Panc1 (cell line): ENCODE measurements at regions not wholly inside any gene's neighbourhood (a gene's known extent, or its start where the extent isn't known, plus 50 kb on each side); places are given as distances from the start of the nearest gene placed in this dataset.

Experiments used
- ATAC-seq: fragments of 200-7000 bp; cut with Tn5 transposase; 2 replicates; pipeline ENCODE4 v1.9.1; 2020; ENCODE audit warnings: mild to moderate bottlenecking, moderate library complexity
- BruUV-seq: library from RNA; stranded (reverse); fragments of 400-500 nt; replicated peaks from 2 replicates; lab custom pipeline; 2021; lab: Mats Ljungman, UMichigan
- CTCF ChIA-PET: fragments of 300-600 bp; sonication (Branson Sonifier 250); formaldehyde crosslinking; loops from one replicate; lab custom pipeline; 2022; ENCODE audit warnings: antibody characterized with exemption; lab: Charles Lee
- POLR2A ChIA-PET: fragments of 300-600 bp; sonication (Branson Sonifier 250); formaldehyde crosslinking; loops from one replicate; lab custom pipeline; 2022; ENCODE audit warnings: antibody characterized with exemption; lab: Charles Lee
- DNase-seq: peaks from one replicate; pipeline ENCODE4 v3.0.0-alpha.2; 2010; ENCODE audit warnings: low read depth, low spot score
- H3K27ac ChIP-seq: 2 replicates; pipeline ENCODE4 v1.5.1; 2011; ENCODE audit warnings: mild to moderate bottlenecking, low read length, inconsistent platforms
- H3K27me3 ChIP-seq: fragments of 200-500 bp; sonication (Bioruptor generic); 2 replicates; pipeline ENCODE4 v1.6.0; 2014; ENCODE audit warnings: low read length, inconsistent platforms; ENCODE audit not compliant: control insufficient read depth, insufficient read depth
- H3K36me3 ChIP-seq: fragments of 200-500 bp; sonication (Bioruptor generic); 2 replicates; pipeline ENCODE4 v1.5.1; 2014; ENCODE audit warnings: inconsistent platforms, mild to moderate bottlenecking, low read length, moderate library complexity; ENCODE audit not compliant: control insufficient read depth, insufficient read depth
- H3K4me1 ChIP-seq: 2 replicates; pipeline ENCODE4 v1.5.1; 2011; ENCODE audit warnings: inconsistent platforms, mild to moderate bottlenecking, low read length, moderate library complexity; ENCODE audit not compliant: control insufficient read depth, insufficient read depth
- H3K4me3 ChIP-seq, 2 experiments: 2 replicates each; pipeline ENCODE4 v1.5.1; 2011 to 2012; ENCODE audit warnings: low read depth in 2 of 2, low read length in 2 of 2, mild to moderate bottlenecking in 2 of 2, inconsistent platforms in 1 of 2, moderate library complexity in 1 of 2
- H3K9me3 ChIP-seq: fragments of 200-500 bp; sonication (Bioruptor generic); 2 replicates; pipeline ENCODE4 v1.5.1; 2014; ENCODE audit warnings: low read depth, mild to moderate bottlenecking, inconsistent platforms, low read length, moderate library complexity; ENCODE audit not compliant: control insufficient read depth, insufficient read depth
- CTCF ChIP-seq: fragments of 450-650 bp; IDR thresholded peaks from 2 replicates; pipeline ENCODE4 v1.5.1; 2017; ENCODE audit warnings: mild to moderate bottlenecking
- POLR2AphosphoS5 ChIP-seq: IDR thresholded peaks from 2 replicates; pipeline ENCODE4 v1.6.1; 2012; ENCODE audit warnings: mild to moderate bottlenecking, low read depth, low read length, moderate library complexity
- SIN3A ChIP-seq: IDR thresholded peaks from 2 replicates; pipeline ENCODE4 v1.6.1; 2012; ENCODE audit warnings: low read depth, mild to moderate bottlenecking, low read length, moderate library complexity, borderline replicate concordance; ENCODE audit not compliant: insufficient read depth
- TCF7L2 ChIP-seq: IDR thresholded peaks from 2 replicates; pipeline ENCODE4 v1.6.1; 2011; ENCODE audit warnings: mild to moderate bottlenecking, low read depth, low read length, inconsistent platforms
- in situ Hi-C: cut with HindIII; loops from 2 replicates; pipeline ENCODE4 v1.10.0; 2016; ENCODE audit warnings: low sequenced_read_pairs, low pct_unique_long_range_greater_than_20kb
- intact Hi-C: fragments of 100-400 bp; cut with micrococcal nuclease; formaldehyde crosslinking; loops from one replicate; pipeline ENCODE4 v1.10.0; 2022; ENCODE audit not compliant: unreplicated experiment
- TF ChIP-seq, protein P1 (sequence below), 2 experiments: IDR thresholded peaks; 2 replicates each; pipeline ENCODE4 v1.6.1; 2011 to 2012; ENCODE audit warnings: low read depth in 2 of 2, control low read depth in 1 of 2, low read length in 1 of 2, mild to moderate bottlenecking in 1 of 2, moderate library complexity in 1 of 2; ENCODE audit not compliant: insufficient read depth in 1 of 2

DNA sequence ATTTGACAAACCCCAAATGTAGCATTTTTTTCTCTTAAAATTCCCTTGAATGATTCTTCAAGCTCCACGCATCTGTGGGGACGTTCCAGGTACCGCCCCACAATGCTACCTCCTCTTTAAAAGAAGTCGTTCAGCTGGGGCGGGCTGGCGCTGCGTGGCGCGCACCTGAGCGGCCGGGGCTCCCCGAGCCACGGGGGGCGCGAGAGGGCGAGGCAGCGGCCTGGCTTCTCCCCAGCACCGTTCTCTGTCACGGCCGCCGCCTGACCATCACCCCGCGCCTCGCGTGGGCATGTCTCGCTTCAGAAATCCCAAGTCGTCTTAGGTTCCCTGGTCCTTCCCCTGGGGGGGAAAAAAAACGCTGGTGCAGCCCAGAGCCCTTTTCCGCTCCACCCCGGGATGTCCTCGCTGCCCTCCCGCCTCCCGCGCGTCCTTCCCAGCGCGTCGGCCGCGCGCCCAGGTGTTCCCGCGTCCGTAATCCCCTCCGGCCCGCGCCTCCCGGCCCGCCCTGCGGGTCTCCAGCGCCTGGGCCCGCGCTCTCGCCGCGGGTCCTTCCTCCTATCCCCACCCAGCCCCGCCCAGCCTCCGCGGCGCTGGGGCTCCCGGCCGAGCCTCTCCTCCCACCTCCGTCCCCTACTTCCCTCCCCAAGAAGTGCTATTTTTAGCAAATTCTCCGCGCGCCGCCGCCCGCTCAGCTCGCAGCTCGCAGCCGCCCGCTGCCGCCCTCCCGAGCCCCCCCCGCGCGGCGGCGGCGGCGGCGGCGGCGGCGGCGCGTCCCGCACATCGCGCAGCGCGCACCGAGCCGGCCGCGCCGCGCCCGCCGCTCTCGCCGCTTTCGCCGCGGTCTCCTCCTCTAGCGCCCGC lies 58.7 kb upstream of the PRPS1L1 start:
- peak; percentile 22; the same call in 1 of the 2 replicates for TF ChIP-seq CTCF
- TF ChIP-seq, protein P1, sequence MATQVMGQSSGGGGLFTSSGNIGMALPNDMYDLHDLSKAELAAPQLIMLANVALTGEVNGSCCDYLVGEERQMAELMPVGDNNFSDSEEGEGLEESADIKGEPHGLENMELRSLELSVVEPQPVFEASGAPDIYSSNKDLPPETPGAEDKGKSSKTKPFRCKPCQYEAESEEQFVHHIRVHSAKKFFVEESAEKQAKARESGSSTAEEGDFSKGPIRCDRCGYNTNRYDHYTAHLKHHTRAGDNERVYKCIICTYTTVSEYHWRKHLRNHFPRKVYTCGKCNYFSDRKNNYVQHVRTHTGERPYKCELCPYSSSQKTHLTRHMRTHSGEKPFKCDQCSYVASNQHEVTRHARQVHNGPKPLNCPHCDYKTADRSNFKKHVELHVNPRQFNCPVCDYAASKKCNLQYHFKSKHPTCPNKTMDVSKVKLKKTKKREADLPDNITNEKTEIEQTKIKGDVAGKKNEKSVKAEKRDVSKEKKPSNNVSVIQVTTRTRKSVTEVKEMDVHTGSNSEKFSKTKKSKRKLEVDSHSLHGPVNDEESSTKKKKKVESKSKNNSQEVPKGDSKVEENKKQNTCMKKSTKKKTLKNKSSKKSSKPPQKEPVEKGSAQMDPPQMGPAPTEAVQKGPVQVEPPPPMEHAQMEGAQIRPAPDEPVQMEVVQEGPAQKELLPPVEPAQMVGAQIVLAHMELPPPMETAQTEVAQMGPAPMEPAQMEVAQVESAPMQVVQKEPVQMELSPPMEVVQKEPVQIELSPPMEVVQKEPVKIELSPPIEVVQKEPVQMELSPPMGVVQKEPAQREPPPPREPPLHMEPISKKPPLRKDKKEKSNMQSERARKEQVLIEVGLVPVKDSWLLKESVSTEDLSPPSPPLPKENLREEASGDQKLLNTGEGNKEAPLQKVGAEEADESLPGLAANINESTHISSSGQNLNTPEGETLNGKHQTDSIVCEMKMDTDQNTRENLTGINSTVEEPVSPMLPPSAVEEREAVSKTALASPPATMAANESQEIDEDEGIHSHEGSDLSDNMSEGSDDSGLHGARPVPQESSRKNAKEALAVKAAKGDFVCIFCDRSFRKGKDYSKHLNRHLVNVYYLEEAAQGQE (IDR thresholded peaks at IDR 0.05; ENCODE audit: insufficient read depth in 1 of 2, low read depth in 2 of 2, low read length in 1 of 2) = no peak
- no peaks in the 10 kb centered on the region; the same call in 1 of the 2 replicates for H3K36me3 ChIP-seq
- intact Hi-C loops (no loop called here), in situ Hi-C loops (no loop called here)
- POLR2A ChIA-PET = interaction anchor here (0.6 kb wide), 1 partner anchor 277 kb away, joined by 3 read pairs; no protein-coding TSS in a partner anchor
- H3K9me3 ChIP-seq = peaks cover 9% of the 10 kb centered on the region
- no peak overlapping the region for H3K27ac ChIP-seq
- peaks cover 46% of the 10 kb centered on the region for H3K27me3 ChIP-seq
- peak; percentile 82 for ATAC-seq
- no peak for DNase-seq
- CTCF ChIA-PET = no interaction called here
- BruUV-seq = no TSS peak
- peaks cover 10% of the 10 kb centered on the region; the same call in 1 of the 2 replicates for H3K4me1 ChIP-seq
- peak overlapping the region; percentile 48 to 57 for H3K4me3 ChIP-seq

DNA sequence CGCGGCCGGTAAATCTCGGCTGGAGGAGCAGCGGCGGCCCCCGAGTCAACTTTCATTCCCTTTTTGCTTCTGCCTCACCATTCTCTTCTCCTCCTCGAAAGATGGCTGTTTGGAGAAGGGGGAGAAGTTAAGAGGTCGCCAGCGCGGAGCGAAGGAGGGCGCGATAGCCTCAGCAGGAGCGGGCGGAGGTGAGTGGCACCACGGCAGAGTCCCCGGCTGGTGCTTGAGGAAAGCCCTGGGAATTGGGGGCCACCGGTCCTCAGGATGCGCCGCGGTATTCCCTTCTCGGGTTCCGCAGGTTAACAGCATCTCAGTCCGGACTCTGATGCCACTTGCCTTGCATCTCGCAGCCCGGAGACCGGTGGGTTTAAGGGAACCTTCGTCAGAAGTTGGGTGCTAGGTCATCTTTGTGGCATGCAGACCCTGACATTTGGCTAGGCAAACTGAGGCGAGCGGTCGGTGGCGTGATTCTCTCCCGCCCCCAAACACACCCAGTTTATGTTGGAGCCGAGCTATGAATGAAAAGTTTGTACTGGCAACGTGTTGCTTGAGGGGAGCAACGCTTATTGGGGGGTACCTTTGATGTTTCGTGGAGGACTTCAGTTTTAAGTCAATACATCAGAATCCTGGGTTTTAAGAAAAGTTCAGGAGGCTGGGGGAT lies 59.5 kb upstream of the PRPS1L1 start:
- CTCF ChIA-PET = no interaction called here

More for the DNA sequence above, 59.5 kb upstream of the PRPS1L1 start:
- Histone ChIP-seq H3K4me1 (peaks cover 10% of the 10 kb centered on the region; the same call in 1 of the 2 replicates), H3K36me3 (no peaks in the 10 kb centered on the region; the same call in 1 of the 2 replicates), H3K9me3 (peaks cover 1% of the 10 kb centered on the region), H3K27me3 (peaks cover 48% of the 10 kb centered on the region), H3K4me3 (peak overlapping the region; percentile 48 to 51), H3K27ac (no peak overlapping the region)
- POLR2A ChIA-PET = interaction anchor here (0.5 kb wide), 1 partner anchor 36 kb away, joined by 7 read pairs; no protein-coding TSS in a partner anchor
- TF ChIP-seq POLR2AphosphoS5 (no peak), TCF7L2 (no peak), CTCF (no peak), SIN3A (no peak)
- TF ChIP-seq, protein P1 (IDR thresholded peaks at IDR 0.05; ENCODE audit: insufficient read depth in 1 of 2, low read depth in 2 of 2, low read length in 1 of 2) = no peak
- in situ Hi-C loops (no loop called here), intact Hi-C loops (no loop called here)
- ATAC-seq (peak; percentile 65), DNase-seq (no peak)
- BruUV-seq = no TSS peak
